GM23338 (cell line): ENCODE measurements at regions not wholly inside any gene's neighbourhood (a gene's known extent, or its start where the extent isn't known, plus 50 kb on each side); places are given as distances from the start of the nearest gene placed in this dataset.

ENCODE experiments used
- CREB1 ChIP-seq: fragments of 250-450 bp; sonication (Bioruptor Pico); IDR thresholded peaks from 2 replicates; pipeline ENCODE4 v1.5.0; 2020; ENCODE audit warnings: low read depth, mild to moderate bottlenecking, moderate library complexity
- CTCF ChIP-seq, 2 experiments: fragments of 200-600 bp in 1 of 2; sonication (generic) in 1 of 2; conservative IDR thresholded peaks; 2 replicates each; pipeline versions ENCODE4 v1.5.1 to v1.6.1; 2016 to 2017; ENCODE audit warnings: antibody characterized with exemption in 2 of 2, low read depth in 2 of 2, mild to moderate bottlenecking in 2 of 2, moderate library complexity in 1 of 2
- ETS1 ChIP-seq: IDR thresholded peaks from 2 replicates; pipeline ENCODE4 v1.6.1; 2016; ENCODE audit warnings: antibody characterized with exemption
- EZH2 ChIP-seq: fragments of 200-600 bp; sonication (generic); IDR thresholded peaks from one replicate; pipeline ENCODE4 v1.8.0; 2017; ENCODE audit warnings: antibody characterized with exemption, mild to moderate bottlenecking, low read depth; ENCODE audit not compliant: unreplicated experiment
- EZH2phosphoT487 ChIP-seq: fragments of 200-600 bp; sonication (generic); IDR thresholded peaks from one replicate; pipeline ENCODE4 v1.8.1; 2018; ENCODE audit warnings: antibody characterized with exemption; ENCODE audit not compliant: unreplicated experiment
- JUNB ChIP-seq: IDR thresholded peaks from one replicate; pipeline ENCODE4 v1.6.1; 2016; ENCODE audit warnings: antibody characterized with exemption; ENCODE audit not compliant: unreplicated experiment
- NANOG ChIP-seq: IDR thresholded peaks from 2 replicates; pipeline ENCODE4 v1.6.1; 2016; ENCODE audit warnings: antibody characterized with exemption, borderline replicate concordance
- POLR2AphosphoS5 ChIP-seq: IDR thresholded peaks from 2 replicates; pipeline ENCODE4 v1.6.1; 2016; ENCODE audit warnings: antibody characterized with exemption, low read depth
- STAT1 ChIP-seq: IDR thresholded peaks from one replicate; pipeline ENCODE4 v1.6.1; 2016; ENCODE audit warnings: antibody characterized with exemption; ENCODE audit not compliant: unreplicated experiment
- ZNF114 ChIP-seq: fragments of 250-450 bp; sonication (Bioruptor Pico); IDR thresholded peaks from 2 replicates; pipeline ENCODE4 v1.5.0; 2020; ENCODE audit warnings: mild to moderate bottlenecking, moderate library complexity
- ZNF331 ChIP-seq: fragments of 250-450 bp; sonication (Bioruptor Pico); IDR thresholded peaks from 2 replicates; pipeline ENCODE4 v1.5.0; 2020; ENCODE audit warnings: low read depth, mild to moderate bottlenecking, moderate library complexity
- TF ChIP-seq, protein P1 (sequence below): IDR thresholded peaks from one replicate; pipeline ENCODE4 v1.6.1; 2018; ENCODE audit warnings: antibody characterized with exemption; ENCODE audit not compliant: unreplicated experiment
- TF ChIP-seq, protein P2 (sequence below): fragments of 250-450 bp; sonication (Bioruptor Pico); IDR thresholded peaks from 2 replicates; pipeline ENCODE4 v1.5.0; 2020; ENCODE audit warnings: mild to moderate bottlenecking, moderate library complexity

GRCh38 chr12:16785953-16786352 is 180.0 kb upstream of the LMO3 start:
- no peak for TF ChIP-seq ZNF114 (CRISPR knock-in tag)
- TF ChIP-seq, protein P1, sequence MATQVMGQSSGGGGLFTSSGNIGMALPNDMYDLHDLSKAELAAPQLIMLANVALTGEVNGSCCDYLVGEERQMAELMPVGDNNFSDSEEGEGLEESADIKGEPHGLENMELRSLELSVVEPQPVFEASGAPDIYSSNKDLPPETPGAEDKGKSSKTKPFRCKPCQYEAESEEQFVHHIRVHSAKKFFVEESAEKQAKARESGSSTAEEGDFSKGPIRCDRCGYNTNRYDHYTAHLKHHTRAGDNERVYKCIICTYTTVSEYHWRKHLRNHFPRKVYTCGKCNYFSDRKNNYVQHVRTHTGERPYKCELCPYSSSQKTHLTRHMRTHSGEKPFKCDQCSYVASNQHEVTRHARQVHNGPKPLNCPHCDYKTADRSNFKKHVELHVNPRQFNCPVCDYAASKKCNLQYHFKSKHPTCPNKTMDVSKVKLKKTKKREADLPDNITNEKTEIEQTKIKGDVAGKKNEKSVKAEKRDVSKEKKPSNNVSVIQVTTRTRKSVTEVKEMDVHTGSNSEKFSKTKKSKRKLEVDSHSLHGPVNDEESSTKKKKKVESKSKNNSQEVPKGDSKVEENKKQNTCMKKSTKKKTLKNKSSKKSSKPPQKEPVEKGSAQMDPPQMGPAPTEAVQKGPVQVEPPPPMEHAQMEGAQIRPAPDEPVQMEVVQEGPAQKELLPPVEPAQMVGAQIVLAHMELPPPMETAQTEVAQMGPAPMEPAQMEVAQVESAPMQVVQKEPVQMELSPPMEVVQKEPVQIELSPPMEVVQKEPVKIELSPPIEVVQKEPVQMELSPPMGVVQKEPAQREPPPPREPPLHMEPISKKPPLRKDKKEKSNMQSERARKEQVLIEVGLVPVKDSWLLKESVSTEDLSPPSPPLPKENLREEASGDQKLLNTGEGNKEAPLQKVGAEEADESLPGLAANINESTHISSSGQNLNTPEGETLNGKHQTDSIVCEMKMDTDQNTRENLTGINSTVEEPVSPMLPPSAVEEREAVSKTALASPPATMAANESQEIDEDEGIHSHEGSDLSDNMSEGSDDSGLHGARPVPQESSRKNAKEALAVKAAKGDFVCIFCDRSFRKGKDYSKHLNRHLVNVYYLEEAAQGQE = no peak
- no peak for TF ChIP-seq POLR2AphosphoS5
- no peak for TF ChIP-seq CTCF (conservative IDR thresholded peaks at IDR 0.05; ENCODE audit: low read depth in 2 of 2)
- TF ChIP-seq CREB1 (CRISPR knock-in tag) = no peak
- no peak for TF ChIP-seq EZH2phosphoT487
- no peak for TF ChIP-seq JUNB
- TF ChIP-seq ZNF331 = no peak
- no peak for TF ChIP-seq EZH2
- TF ChIP-seq, protein P2, sequence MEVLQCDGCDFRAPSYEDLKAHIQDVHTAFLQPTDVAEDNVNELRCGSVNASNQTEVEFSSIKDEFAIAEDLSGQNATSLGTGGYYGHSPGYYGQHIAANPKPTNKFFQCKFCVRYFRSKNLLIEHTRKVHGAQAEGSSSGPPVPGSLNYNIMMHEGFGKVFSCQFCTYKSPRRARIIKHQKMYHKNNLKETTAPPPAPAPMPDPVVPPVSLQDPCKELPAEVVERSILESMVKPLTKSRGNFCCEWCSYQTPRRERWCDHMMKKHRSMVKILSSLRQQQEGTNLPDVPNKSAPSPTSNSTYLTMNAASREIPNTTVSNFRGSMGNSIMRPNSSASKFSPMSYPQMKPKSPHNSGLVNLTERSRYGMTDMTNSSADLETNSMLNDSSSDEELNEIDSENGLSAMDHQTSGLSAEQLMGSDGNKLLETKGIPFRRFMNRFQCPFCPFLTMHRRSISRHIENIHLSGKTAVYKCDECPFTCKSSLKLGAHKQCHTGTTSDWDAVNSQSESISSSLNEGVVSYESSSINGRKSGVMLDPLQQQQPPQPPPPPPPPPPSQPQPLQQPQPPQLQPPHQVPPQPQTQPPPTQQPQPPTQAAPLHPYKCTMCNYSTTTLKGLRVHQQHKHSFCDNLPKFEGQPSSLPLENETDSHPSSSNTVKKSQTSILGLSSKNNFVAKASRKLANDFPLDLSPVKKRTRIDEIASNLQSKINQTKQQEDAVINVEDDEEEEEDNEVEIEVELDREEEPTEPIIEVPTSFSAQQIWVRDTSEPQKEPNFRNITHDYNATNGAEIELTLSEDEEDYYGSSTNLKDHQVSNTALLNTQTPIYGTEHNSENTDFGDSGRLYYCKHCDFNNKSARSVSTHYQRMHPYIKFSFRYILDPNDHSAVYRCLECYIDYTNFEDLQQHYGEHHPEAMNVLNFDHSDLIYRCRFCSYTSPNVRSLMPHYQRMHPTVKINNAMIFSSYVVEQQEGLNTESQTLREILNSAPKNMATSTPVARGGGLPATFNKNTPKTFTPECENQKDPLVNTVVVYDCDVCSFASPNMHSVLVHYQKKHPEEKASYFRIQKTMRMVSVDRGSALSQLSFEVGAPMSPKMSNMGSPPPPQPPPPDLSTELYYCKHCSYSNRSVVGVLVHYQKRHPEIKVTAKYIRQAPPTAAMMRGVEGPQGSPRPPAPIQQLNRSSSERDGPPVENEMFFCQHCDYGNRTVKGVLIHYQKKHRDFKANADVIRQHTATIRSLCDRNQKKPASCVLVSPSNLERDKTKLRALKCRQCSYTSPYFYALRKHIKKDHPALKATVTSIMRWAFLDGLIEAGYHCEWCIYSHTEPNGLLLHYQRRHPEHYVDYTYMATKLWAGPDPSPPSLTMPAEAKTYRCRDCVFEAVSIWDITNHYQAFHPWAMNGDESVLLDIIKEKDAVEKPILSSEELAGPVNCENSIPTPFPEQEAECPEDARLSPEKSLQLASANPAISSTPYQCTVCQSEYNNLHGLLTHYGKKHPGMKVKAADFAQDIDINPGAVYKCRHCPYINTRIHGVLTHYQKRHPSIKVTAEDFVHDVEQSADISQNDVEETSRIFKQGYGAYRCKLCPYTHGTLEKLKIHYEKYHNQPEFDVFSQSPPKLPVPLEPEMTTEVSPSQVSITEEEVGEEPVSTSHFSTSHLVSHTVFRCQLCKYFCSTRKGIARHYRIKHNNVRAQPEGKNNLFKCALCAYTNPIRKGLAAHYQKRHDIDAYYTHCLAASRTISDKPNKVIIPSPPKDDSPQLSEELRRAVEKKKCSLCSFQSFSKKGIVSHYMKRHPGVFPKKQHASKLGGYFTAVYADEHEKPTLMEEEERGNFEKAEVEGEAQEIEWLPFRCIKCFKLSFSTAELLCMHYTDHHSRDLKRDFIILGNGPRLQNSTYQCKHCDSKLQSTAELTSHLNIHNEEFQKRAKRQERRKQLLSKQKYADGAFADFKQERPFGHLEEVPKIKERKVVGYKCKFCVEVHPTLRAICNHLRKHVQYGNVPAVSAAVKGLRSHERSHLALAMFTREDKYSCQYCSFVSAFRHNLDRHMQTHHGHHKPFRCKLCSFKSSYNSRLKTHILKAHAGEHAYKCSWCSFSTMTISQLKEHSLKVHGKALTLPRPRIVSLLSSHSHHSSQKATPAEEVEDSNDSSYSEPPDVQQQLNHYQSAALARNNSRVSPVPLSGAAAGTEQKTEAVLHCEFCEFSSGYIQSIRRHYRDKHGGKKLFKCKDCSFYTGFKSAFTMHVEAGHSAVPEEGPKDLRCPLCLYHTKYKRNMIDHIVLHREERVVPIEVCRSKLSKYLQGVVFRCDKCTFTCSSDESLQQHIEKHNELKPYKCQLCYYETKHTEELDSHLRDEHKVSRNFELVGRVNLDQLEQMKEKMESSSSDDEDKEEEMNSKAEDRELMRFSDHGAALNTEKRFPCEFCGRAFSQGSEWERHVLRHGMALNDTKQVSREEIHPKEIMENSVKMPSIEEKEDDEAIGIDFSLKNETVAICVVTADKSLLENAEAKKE (CRISPR knock-in tag) = no peak
- no peak for TF ChIP-seq STAT1
- no peak for TF ChIP-seq ETS1
- no peak for TF ChIP-seq NANOG
